HepG2 (cell line): ENCODE measurements at regions not wholly inside any gene's neighbourhood (a gene's known extent, or its start where the extent isn't known, plus 50 kb on each side); places are given as distances from the start of the nearest gene placed in this dataset.

Experiments
- ATAC-seq: fragments of 200-7000 bp; cut with Tn5 transposase; 3 replicates; pipeline ENCODE4 v1.9.1; 2020; ENCODE audit warnings: mild to moderate bottlenecking, moderate library complexity
- BruUV-seq: library from RNA; stranded (reverse); fragments of 400-500 nt; replicated peaks from 2 replicates; lab custom pipeline; 2021; lab: Mats Ljungman, UMichigan
- CTCF ChIA-PET: fragments of 300-600 bp; formaldehyde crosslinking; extraction: SDS; loops from one replicate; lab custom pipeline; 2021; ENCODE audit warnings: low total read pairs, inconsistent platforms, low intra/inter-chr PET ratio; lab: Yijun Ruan, JAX
- POLR2A ChIA-PET: fragments of 350-600 bp; sonication (Branson Sonifier 250); formaldehyde crosslinking; loops from one replicate; lab custom pipeline; 2020; ENCODE audit warnings: antibody characterized with exemption, inconsistent platforms; lab: Yijun Ruan, JAX
- DNase-seq: peaks from one replicate; pipeline ENCODE4 v3.0.0-alpha.2; 2015; ENCODE audit warnings: low spot score
- FAIRE-seq: peaks from 3 replicates; lab custom pipeline; 2011; peaks lifted over from hg19 to GRCh38; lab: Jason Lieb, UNC
- H2AFZ ChIP-seq: one replicate; pipeline ENCODE4 v1.6.1; 2011; ENCODE audit warnings: low read length, inconsistent platforms
- H3K27ac ChIP-seq: fragments of 300-600 bp; 3 replicates; pipeline ENCODE4 v1.8.0; 2011; ENCODE audit warnings: mixed run types, mild to moderate bottlenecking, mixed read lengths, low read length, inconsistent platforms; ENCODE audit not compliant: insufficient read depth; ENCODE audit errors: extremely low read length
- H3K27me3 ChIP-seq, 2 experiments: fragments of 200-600 bp in 1 of 2; 2 replicates in 1 of 2; 3 replicates in 1 of 2; pipeline versions ENCODE4 v1.6.0 to v1.8.0; 2011; ENCODE audit warnings: low read length in 2 of 2, mild to moderate bottlenecking in 2 of 2, moderate library complexity in 2 of 2, inconsistent platforms in 1 of 2; ENCODE audit not compliant: insufficient read depth in 2 of 2, control insufficient read depth in 1 of 2
- H3K36me3 ChIP-seq, 2 experiments: fragments of 200-600 bp in 1 of 2; replicated peaks in 1 of 2; 2 replicates in 1 of 2; 3 replicates in 1 of 2; pipeline versions ENCODE4 v1.5.1 to v1.8.0; 2011; ENCODE audit warnings: low read length in 2 of 2, inconsistent platforms in 1 of 2; ENCODE audit not compliant: insufficient read depth in 2 of 2, control insufficient read depth in 1 of 2
- H3K4me1 ChIP-seq: 2 replicates; pipeline ENCODE4 v1.5.1; 2012; ENCODE audit warnings: low read length, inconsistent platforms; ENCODE audit not compliant: insufficient read depth
- H3K4me2 ChIP-seq: 2 replicates; pipeline ENCODE4 v1.6.0; 2011; ENCODE audit warnings: low read depth, low read length, inconsistent platforms
- H3K4me3 ChIP-seq, 3 experiments: fragments of 200-600 bp in 1 of 3; sonication (generic), shearing (Covaris generic) in 1 of 3; replicated peaks in 1 of 3; 2 replicates each; pipeline ENCODE4 v1.5.1; 2011 to 2016; ENCODE audit warnings: low read length in 3 of 3, inconsistent platforms in 2 of 3, low read depth in 2 of 3, mild to moderate bottlenecking in 2 of 3, control low read depth in 1 of 3, mixed read lengths in 1 of 3; ENCODE audit not compliant: insufficient read depth in 1 of 3
- H3K79me2 ChIP-seq: one replicate; pipeline ENCODE4 v1.6.1; 2011; ENCODE audit warnings: low read length, inconsistent platforms; ENCODE audit not compliant: insufficient read depth
- H3K9ac ChIP-seq: 2 replicates; pipeline ENCODE4 v1.6.0; 2011; ENCODE audit warnings: mild to moderate bottlenecking, low read depth, low read length, inconsistent platforms; ENCODE audit not compliant: insufficient read depth
- H3K9me3 ChIP-seq: 2 replicates; pipeline ENCODE4 v1.5.1; 2012; ENCODE audit warnings: mild to moderate bottlenecking, low read length
- H4K20me1 ChIP-seq: 2 replicates; pipeline ENCODE4 v1.6.0; 2011; ENCODE audit warnings: inconsistent platforms, mild to moderate bottlenecking, low read length, moderate library complexity; ENCODE audit not compliant: insufficient read depth
- GABPA ChIP-seq, 2 experiments: IDR thresholded peaks; 2 replicates each; pipeline ENCODE4 v1.6.1; 2011 to 2016; ENCODE audit warnings: low read depth in 2 of 2, low read length in 1 of 2, missing biosample characterization in 1 of 2, missing genetic modification characterization in 1 of 2
- HNRNPH1 ChIP-seq: fragments of 200-400 bp; formaldehyde crosslinking; optimal IDR thresholded peaks from 2 replicates; pipeline ENCODE3; 2017; ENCODE audit warnings: mild to moderate bottlenecking, low read depth, low read length
- MAX ChIP-seq: IDR thresholded peaks from 2 replicates; pipeline ENCODE4 v1.6.1; 2012; ENCODE audit warnings: inconsistent platforms
- MXI1 ChIP-seq: IDR thresholded peaks from 3 replicates; pipeline ENCODE4 v1.6.1; 2012; ENCODE audit warnings: low read depth, low read length, inconsistent platforms, borderline replicate concordance
- NFKBIZ ChIP-seq: IDR thresholded peaks from 2 replicates; pipeline ENCODE4 v1.6.1; 2018; ENCODE audit warnings: missing genetic modification reagents, missing compliant biosample characterization
- NR2F1 ChIP-seq, 2 experiments: fragments of 450-650 bp in 1 of 2; formaldehyde crosslinking in 1 of 2; IDR thresholded peaks; 2 replicates each; pipeline versions ENCODE4 v1.5.0 to v1.6.1; 2016 to 2020; ENCODE audit warnings: mild to moderate bottlenecking in 1 of 2, missing compliant biosample characterization in 1 of 2, missing genetic modification reagents in 1 of 2, moderate library complexity in 1 of 2
- PHF8 ChIP-seq: sonication (generic); formaldehyde crosslinking; IDR thresholded peaks from 2 replicates; pipeline ENCODE4 v1.5.0; 2020; ENCODE audit warnings: missing genetic modification reagents
- TBX3 ChIP-seq: fragments of 450-650 bp; IDR thresholded peaks from 2 replicates; pipeline ENCODE4 v1.6.1; 2017; ENCODE audit warnings: antibody characterized with exemption, mild to moderate bottlenecking, inconsistent platforms, borderline replicate concordance
- THAP8 ChIP-seq: sonication (generic); formaldehyde crosslinking; IDR thresholded peaks from 2 replicates; pipeline ENCODE4 v1.5.1; 2020; ENCODE audit warnings: missing genetic modification reagents, mild to moderate bottlenecking, borderline replicate concordance
- ZNF282 ChIP-seq: fragments of 450-650 bp; IDR thresholded peaks from 2 replicates; pipeline ENCODE4 v1.6.1; 2018; ENCODE audit not compliant: partially characterized antibody
- ZNF468 ChIP-seq: sonication (generic); formaldehyde crosslinking; IDR thresholded peaks from 2 replicates; pipeline ENCODE4 v1.8.0; 2022; ENCODE audit warnings: mild to moderate bottlenecking, moderate library complexity, missing genetic modification reagents
- ZNF530 ChIP-seq: sonication (generic); formaldehyde crosslinking; IDR thresholded peaks from 2 replicates; pipeline ENCODE4 v1.5.0; 2020; ENCODE audit warnings: low read depth, mild to moderate bottlenecking, missing genetic modification reagents
- ZNF546 ChIP-seq: sonication (generic); formaldehyde crosslinking; conservative IDR thresholded peaks from 2 replicates; pipeline ENCODE4 v1.8.1; 2023; ENCODE audit warnings: mild to moderate bottlenecking, missing genetic modification reagents
- ZNF574 ChIP-seq: sonication (generic); formaldehyde crosslinking; IDR thresholded peaks from 2 replicates; pipeline ENCODE4 v1.4.0; 2020; ENCODE audit warnings: missing genetic modification reagents
- ZNF687 ChIP-seq: sonication (generic); formaldehyde crosslinking; IDR thresholded peaks from 2 replicates; pipeline ENCODE4 v1.5.1; 2020; ENCODE audit warnings: mild to moderate bottlenecking, missing genetic modification reagents, moderate library complexity
- ZZZ3 ChIP-seq: sonication (generic); formaldehyde crosslinking; IDR thresholded peaks from 2 replicates; pipeline ENCODE4 v1.4.0; 2020; ENCODE audit warnings: missing genetic modification reagents, mild to moderate bottlenecking, borderline replicate concordance
- WGBS: methylation state at CpG from one replicate; pipeline ENCODE4 v1.1.6; 2017; ENCODE audit warnings: low lambda C conversion rate; 5-methylcytosine and 5-hydroxymethylcytosine counted together
- in situ Hi-C: cut with HindIII; loops from 2 replicates; pipeline ENCODE4 v1.10.0; 2017; ENCODE audit warnings: low pct_unique_long_range_greater_than_20kb; ENCODE audit not compliant: extremely low pct_ligation_motif_present
- intact Hi-C: fragments of 100-400 bp; cut with micrococcal nuclease; formaldehyde crosslinking; loops from one replicate; pipeline ENCODE4 v1.10.0; 2022; ENCODE audit not compliant: unreplicated experiment

- Histone ChIP-seq H4K20me1 (no peaks in the 10 kb centered on the region), H3K9me3 (no peaks in the 10 kb centered on the region), H3K9ac (no peak overlapping the region), H3K36me3 (no peaks in the 10 kb centered on the region), H3K4me1 (no peaks in the 10 kb centered on the region), H3K4me2 (no peak overlapping the region), H3K27me3 (no peaks in the 10 kb centered on the region; a peak in 1 of 5 replicates), H3K4me3 (no peak overlapping the region), H2AFZ (no peak overlapping the region), H3K79me2 (no peaks in the 10 kb centered on the region), H3K27ac (no peak overlapping the region)
- WGBS: 30% methylated on average over 3 of the region's 4 CpGs
- CTCF ChIA-PET: no interaction called here
- DNase-seq: no peak
- FAIRE-seq: no peak
- BruUV-seq: no TSS peak
- no peak for ATAC-seq
- TF ChIP-seq ZNF468 (CRISPR knock-in tag) (no peak), ZNF687 (CRISPR knock-in tag) (no peak), GABPA (IDR thresholded peaks at IDR 0.05; ENCODE audit: low read depth, low read length) (no peak), GABPA (CRISPR knock-in tag; IDR thresholded peaks at IDR 0.05; ENCODE audit: low read depth) (no peak), ZNF546 (CRISPR knock-in tag) (no peak), HNRNPH1 (no peak), MAX (no peak), NR2F1 (CRISPR knock-in tag; IDR thresholded peaks at IDR 0.05) (no peak), NFKBIZ (CRISPR knock-in tag) (no peak), MXI1 (no peak), PHF8 (CRISPR knock-in tag) (no peak), ZNF574 (no peak), TBX3 (no peak), ZNF282 (no peak), ZNF530 (CRISPR knock-in tag) (no peak), ZZZ3 (CRISPR knock-in tag) (no peak), THAP8 (CRISPR knock-in tag) (no peak)
- intact Hi-C loops: no loop called here
- in situ Hi-C loops: no loop called here
- POLR2A ChIA-PET: no interaction called here
These were observed 182.0 kb upstream of the GHITM start for GRCh38 chr10:83957168-83957947.
